HG03097 (cell line): ENCODE measurements at regions not wholly inside any gene's neighbourhood (a gene's known extent, or its start where the extent isn't known, plus 50 kb on each side); places are given as distances from the start of the nearest gene placed in this dataset.
"Not testable (repeated sequence)": the region's sequence is repeated elsewhere in the genome, so short reads cannot be mapped to it uniquely, and the experiment has no call there.

Experiments used
- ATAC-seq: cut with Tn5 transposase; IDR thresholded peaks from one replicate; pipeline ENCODE4 v1.9.1; 2021; ENCODE audit not compliant: unreplicated experiment, low FRiP score

DNA sequence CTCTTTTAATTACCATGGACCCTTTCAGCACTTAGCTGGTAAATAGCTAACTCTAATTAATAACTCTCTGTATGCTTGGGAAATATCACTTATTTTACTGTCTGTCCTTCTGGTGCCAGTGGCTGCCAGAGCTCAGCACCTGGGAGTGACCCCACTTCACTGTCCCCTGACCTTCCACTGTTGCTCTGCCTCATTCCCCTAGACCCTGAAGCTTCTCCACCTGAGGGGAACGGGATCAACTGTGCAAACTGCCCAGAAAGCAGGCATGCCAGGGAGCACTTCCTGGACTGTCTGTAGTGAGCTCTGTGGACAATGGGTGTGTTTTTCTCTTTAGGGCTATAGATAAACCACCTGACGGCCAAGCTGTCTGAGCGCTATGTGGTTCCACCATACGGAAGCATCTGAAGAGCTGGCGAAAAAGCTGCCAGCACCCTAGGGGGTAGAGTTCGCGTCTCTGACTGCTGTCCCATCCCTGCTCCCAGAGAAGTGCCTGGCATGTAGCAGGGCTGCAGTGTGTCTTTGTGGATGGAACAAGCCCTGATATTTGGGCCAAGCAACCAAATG, 106.3 kb upstream of the FOXA2 start:
- no peak for ATAC-seq

DNA sequence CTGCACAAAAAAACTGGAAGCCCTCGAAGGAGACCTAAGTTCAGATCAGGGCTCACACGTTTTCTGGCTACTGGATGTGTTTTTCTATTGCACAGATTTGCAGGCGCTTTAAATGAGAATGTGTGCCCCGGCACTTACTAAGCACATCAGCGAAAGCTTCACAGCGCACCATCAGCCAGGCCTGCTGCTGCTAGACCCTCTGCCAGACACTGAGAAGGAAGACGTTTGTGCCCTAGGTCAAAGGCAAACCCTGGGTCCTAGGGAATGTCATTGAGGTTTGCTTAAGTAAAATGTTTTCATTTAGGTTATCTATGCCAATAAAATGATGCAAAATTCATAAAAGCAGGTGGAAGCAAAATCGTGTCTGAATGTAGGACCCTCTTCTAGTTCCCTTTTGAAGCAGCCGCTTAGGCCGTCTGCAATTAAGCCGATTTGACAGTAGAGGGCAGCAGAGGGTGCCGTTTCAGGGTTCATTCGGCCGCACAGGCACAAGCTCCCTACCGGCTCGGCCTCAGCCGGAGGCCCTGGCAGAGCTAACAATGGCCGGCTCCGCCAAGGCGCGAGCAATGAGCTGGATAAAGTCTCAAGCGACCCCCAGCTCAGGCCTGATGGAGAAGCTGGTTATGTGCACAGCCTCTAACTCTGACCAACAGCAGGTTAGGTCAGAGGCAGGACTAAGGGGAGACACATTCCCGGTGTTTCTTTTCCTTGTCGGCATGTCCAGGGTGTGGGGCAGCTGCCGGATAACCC, 107.2 kb upstream of the FOXA2 start:
- ATAC-seq, result no peak

DNA sequence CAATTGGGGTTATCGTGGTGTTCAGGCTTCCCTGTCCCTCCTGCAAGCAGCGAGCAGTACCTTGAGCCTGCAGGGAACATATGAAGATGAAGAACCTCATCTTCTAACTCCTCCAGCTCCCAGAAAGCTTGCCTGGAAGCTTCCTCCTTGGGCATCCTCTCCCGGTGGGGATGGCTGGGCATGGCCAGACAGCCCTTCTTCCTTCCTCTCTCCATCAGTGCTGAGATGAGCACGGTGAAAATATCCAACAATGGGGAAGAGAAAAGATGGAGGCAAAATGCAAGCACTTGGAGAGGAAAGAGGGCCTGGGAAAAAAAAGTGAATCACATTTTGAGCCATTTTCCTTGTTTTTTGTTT, 107.7 kb upstream of the FOXA2 start:
- ATAC-seq, result no peak

DNA sequence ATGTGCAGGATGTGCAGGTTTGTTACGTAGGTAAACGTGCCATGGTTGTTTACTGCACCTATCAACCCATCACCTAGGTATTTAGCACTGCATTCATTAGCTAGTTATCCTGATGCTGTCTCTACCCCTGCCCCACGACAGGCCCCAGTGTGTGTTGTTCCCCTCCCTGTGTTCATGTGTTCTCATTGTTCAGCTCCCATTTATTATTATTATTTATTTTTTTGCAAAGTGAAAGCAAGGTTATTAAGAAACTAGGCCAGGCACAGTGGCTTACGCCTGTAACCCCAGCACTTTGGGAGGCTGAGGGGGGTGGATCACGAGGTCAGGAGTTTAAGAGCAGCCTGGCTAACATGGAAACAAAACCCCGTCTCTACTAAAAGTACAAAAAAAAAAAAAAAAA, 108.2 kb upstream of the FOXA2 start:
- ATAC-seq, result not testable (repeated sequence)

DNA sequence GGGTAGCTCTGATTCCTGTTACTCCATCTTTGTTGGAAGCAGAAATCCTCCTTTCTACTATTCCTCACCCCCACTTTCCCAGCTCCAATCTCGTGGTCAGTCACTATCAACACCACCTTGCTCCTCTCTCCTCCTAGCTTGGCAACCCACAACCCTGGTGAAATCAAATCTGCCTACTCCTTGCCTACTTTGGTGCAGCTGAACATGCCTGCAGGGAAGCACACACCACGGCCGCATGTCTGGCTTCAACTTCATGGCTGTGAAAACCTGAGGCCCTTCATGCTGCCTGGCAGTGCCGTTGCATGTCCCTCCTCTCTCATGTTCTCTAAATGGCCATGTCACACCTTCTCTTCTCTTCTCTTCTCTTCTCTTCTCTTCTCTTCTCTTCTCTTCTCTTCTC, 112.4 kb upstream of the FOXA2 start:
- ATAC-seq, result no peak

DNA sequence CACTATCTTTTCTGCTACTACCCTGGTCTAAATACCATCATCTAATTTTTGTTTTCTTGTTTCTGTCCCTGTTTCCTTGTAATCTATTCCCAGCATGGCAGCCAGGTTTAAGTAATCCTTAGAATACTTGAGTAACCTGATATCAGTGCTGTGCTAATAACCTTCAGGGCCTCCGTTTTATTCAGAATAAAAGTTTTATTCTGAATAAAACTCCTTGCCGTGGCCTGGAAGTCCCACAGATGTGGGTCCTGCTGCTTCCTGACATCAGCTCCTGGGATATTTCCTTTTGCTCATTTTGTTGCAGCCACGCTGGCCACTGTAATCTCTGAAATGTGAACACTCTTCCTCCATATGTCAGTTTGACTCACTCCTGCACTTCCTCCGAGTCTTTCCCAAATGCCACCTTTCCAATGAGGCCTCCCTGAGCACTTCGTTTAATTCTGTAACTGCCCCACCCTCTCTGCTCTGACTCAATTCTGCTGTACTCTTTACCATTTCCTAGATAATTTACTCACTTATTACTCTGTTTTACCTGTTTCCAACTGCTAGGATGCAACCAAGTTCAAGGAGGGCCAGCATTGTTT, 114.0 kb upstream of the FOXA2 start:
- ATAC-seq, result no peak

DNA sequence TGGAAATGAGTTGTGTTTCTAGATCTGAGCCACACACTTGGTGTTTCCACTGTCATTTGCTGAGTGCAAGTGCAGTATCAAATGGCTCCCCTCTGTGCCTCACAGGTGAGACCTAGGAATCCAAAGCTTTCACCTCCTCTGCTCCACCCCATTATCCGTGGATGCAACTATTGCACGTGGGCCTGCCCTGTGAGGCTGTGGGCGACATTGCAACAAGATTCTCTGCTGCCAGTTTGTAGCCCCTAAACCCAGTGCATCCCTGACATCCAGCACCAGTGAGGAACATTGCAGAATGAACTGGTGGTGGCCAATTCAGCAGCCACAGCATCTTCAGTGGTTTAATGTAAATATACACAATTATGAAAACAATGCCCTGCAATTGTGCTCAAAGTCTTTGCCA, 115.0 kb upstream of the FOXA2 start:
- ATAC-seq, result no peak

DNA sequence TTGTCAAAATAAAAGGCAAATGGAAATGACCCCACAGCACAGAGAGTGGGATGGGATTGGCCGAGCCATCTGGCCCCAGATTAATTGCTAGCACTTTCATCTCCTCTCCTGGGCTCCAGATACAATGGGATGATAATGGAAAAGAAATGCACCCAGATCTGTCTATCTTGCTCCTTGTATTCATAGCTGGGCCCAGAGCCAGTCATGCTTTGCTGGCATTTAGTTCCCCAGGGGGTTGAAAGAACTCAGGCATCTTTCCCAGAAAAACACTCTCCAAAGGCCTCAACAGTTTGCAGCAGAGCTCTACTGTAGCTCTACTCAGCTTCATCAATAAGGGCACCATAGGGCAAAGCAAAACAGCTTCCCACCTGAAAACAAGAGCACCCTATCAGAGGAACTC, 116.0 kb upstream of the FOXA2 start:
- ATAC-seq, result no peak

DNA sequence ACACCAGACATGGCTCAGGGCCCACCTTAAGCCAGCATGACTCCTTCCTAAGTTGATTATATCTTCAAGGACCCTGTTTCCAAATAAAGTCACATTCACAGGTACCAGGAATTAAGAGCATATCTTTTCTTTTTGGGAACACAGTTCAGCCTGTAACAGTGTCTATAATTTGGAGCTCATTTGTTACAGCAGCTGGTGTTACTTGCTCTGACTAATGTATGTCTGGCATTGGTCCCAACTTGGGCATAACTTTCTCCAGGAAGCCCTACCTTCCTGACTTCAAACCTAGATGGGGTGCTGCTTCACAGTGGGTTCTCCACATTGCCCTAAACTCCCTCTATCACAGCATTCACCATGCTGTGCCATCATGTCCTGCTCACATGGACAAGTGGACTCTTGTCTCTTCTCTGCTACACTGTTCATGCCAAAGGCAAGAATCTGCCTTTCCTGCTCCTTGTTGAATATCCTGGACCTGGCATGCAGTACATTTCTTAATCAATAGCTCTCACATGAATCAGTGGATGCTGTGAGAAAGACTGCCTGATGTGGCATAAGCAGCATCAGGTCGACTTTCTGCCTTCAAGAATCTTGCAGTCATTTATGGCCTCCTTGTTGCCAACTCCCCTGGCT, 117.4 kb upstream of the FOXA2 start:
- no peak for ATAC-seq

DNA sequence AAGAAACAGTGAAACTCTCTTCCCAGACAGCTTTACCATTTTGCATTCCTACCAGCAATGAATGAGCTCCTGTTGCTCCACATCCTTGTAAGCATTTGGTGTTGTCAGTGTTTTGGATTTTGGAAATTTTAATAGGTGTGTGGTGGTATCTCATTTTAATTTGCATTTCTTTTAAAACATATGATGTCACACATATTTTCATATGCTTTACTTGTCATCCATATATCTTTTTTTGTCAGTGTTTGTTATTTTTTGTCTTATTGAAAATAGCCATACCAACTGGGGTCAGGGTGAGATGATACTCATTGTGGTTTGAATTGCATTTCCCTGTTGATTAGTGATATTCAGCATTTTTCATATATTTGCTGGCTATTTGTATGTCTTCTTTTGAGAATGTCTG, 119.5 kb upstream of the FOXA2 start:
- ATAC-seq, result no peak

DNA sequence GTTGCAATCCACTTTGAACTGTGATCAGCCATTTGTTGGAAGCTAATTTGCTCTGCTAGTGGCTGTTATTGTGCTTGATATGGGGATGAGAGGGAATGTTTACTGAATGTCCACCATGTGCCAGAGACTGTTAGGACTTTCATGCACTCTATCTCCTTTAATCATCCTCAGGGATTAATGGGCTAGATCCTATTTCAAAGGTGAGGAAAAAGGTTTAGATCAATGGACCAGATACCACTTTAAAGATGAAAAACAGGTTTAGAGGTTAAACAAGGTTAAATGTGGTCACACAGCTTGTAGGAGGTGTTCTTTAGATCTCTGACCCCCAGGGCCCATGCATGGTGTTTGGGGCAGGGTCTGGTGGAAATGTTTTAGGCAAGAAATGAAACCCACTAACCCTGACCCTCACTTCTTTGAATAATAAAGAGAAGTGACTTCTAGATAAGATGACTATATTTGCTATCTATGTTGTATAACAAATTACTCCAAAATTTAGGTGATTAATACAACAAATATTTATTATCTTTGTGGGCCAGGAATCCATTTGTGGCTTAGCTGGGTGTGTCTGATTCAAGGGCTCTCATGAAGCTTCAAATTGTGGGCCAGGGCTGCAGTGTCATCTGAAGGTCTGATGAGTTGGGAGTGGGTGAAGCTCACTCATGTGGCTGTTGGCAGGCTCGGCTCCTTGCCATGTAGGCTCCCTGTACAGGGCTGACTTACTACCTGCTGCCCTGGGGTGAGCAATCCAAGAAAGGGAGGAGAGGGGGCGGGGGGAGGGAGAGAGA, 127.8 kb upstream of the FOXA2 start:
- no peak for ATAC-seq

DNA sequence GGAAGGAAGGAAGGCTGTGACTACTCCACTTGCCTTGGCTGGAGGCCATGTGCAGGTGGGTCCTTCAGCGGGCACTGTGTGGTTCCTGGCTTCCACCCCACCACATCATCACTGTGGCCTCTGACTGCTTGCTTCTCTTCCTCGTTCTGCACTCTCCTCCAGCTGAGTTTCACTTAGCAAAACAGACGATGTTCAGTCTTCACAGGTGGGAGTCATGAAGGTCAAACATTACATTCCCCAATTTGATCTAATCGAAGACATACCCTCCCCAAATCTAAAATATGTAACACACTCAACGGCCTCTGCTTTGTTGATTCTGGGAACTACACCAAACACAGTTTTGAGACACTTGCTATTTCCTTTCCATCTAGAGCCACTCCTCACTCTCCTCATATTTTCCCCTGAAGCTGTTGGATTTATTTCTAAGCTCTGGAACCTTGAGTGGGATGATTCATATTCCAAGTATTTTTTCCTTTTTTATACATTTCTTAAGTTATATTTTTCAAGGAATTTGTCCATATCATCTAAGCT, 132.5 kb upstream of the FOXA2 start:
- ATAC-seq, result no peak

DNA sequence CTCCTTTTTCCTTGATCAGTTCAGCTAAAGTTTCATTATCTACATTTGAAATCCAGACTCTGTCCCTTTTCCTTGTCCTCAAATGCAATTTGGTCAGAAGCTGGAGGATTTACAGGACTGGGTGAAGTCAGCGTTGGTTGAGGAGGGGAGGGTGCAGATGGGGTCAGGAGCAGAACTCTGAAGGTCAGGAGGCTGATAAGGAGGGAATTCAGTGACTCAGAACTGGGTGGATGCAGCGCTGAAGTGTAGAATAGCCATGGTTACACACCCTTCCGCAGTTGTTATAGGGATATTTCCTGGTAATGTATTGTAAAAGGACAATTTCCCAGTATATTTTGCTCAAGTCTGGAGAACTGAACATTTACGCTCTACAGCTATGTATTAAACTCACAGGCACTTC, 133.1 kb upstream of the FOXA2 start:
- ATAC-seq, result no peak

DNA sequence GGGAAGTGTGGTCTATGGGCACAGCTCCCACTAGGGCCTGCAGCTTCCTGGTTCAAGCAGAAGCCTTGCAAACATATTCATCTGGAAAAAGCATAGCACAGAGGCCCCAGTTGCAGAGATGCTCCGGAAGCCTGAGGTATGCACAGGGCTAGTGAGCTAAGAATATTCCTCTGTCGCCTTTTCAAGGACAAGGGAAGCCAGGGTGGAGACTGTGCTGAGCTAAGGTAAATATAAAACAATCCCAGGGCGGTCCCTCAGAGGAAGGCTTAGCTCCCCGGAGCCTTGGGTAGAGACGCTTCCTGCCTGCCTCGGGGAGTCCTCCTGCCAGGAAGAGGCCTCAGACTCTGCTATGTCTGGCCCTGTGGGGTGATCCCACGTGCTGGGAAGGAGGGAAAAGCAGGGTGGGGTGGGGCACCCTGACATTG, 134.8 kb upstream of the FOXA2 start:
- ATAC-seq, result no peak

DNA sequence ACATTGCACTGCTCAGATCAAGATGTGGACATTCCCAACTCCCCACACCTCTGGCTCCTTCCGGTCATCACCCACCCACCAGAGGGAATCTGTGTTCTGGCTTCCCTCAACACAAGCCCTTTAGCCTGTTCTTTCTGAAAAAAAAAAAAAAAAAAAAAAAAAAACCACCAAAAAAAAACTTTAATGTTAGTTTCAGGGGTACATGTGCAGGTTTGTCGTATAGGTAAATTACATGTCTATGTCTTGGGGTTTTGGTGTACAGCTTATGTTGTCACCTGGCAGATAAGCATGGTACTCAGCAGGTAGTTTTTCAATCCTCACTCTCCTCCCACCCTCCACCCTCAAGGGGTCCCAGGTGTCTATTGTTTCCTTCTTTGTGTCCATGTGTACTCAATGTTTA, 135.8 kb upstream of the FOXA2 start:
- ATAC-seq, result no peak

DNA sequence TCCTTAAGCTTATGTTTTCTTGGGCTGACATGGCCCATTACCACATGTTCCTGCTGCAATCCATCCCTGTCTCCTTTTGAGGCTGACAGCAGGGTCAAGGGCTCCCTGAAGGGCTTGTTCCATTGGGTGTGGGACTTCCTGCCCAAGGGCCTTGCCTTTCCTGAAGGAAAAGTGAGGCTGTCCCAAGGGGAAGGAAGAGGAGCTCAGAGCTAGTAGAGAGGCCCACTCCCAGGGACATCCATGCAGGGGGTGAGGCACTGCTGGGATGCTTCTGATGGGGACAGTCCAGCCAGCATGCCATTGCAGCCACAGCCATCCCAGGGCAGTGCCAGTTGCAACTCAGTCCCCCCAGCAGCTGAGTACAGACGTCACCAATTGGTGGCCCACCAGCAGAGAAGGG, 138.4 kb upstream of the FOXA2 start:
- no peak for ATAC-seq

DNA sequence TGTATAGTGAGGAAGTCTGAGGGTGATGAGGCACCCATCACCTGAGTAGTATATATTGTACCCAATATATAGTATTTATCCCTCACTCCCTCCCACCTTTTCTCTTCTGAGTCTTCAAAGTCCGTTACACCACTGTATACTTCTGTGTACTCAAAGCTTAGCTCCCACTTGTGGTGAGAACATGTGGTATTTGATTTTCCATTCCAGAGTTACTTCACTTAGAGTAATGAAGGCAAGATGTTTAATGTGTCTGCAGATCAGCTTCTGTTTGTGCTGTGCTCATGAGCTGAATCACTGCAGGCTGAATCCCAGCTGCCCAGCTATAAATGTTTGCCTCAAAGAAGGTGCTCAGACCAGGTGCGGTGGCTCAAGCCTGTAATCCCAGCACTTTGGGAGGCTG, 139.3 kb upstream of the FOXA2 start:
- no peak for ATAC-seq

DNA sequence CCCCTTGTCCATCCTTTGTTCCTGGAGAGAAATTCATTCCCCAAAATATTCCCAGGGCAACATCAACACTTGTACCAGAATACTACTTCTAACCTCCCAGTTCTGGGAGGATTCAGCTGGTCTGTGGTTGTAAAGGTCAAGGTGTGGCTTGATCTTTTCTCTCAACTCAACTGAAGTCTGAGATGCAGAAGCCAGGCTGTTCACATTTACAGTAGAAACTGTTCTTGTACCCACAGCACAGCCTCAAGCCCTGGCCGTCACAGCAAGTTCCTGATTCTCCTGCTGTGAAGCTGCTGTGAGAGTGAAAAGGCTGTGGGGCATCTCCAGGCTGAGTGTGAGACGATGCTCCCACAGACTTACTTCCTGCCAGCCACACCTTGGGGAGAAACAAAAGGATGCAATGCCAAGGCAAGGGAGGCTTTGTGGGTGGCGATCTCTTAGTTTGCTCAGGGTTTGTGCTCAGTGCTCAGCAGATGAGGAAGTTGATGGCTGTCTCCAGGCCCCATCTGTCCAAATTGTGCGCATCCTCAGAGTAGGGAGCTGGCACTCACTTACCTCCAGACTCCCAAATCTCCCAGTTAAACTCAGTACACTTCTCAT, 143.9 kb upstream of the FOXA2 start:
- no peak for ATAC-seq

DNA sequence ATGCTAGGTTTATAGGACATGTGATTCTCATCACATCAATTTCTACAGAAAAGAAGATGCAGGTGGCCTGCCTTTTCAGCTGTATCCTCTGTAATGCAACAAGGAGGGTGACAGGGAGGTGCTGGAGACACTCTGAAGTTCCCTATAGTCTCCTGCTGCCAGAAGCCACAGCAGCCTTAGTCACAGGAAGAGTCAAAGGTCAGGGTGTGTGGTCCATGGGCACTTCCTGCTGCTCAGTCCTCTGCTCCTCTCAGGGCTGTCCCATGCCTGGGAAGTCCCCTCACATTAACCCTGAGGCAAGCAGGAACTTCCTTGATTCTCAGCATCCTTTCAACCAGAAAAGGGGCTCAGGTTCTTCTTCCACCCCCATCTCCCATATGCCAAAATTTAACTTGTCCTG, 144.8 kb upstream of the FOXA2 start:
- ATAC-seq, result no peak

DNA sequence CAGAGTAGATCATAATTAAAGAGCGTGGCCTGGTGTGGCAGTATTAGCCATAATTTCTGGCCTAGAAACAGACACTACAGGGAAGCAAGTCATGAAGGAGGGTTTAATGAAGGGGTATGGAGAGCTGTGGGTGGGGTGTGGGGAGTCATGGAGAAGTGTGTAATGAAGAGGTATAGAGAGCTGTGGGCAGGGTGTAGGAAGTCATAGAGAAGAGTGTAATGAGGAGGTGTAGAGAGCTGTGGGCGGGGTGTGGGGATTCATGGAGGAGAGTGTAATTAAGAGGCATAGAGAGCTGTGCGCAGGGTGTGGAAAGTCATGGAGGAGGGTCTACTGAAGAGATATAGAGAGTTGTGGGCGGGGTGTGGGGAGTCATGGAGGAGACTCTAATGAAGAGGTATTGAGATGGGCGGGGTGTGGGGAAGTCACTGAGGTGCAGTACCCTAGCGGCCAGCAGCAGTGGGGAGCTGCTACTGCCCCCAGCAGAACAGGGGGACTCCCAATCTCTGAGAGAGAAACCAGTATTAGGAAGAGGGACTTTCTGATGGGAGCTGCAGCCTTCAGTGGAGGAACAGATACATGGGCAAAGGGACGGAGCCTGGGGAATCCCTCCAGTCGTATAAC, 145.4 kb upstream of the FOXA2 start:
- ATAC-seq, result no peak
